ENCODE measurements at regions not wholly inside any gene's neighbourhood (a gene's known extent, or its start where the extent isn't known, plus 50 kb on each side); places are given as distances from the start of the nearest gene placed in this dataset.
"Not testable (repeated sequence)": the region's sequence is repeated elsewhere in the genome, so short reads cannot be mapped to it uniquely, and the experiment has no call there.

DNA sequence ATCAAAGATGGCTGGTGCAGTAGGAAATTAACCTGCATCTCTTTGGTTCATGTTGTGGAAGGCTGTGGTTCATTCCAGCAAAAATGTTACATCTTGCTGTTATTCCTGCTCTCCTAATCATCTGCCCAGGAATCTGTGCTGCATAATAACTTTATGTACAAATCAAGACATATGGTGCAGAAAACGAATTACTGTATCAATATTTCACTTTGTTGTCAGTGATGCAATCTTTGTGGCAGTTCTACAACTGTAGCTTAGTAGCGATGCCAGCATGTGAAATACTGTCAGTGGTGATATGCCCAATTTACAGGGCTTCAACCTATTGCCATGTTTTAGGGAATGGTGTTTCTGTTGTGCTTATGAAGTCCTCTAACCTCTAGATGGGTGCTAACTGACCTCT, 1114.7 kb downstream of the SOCS6 start:
- no peak for DNase-seq (ENCODE audit: low read depth in 1 of 2, low spot score in 1 of 2)

DNA sequence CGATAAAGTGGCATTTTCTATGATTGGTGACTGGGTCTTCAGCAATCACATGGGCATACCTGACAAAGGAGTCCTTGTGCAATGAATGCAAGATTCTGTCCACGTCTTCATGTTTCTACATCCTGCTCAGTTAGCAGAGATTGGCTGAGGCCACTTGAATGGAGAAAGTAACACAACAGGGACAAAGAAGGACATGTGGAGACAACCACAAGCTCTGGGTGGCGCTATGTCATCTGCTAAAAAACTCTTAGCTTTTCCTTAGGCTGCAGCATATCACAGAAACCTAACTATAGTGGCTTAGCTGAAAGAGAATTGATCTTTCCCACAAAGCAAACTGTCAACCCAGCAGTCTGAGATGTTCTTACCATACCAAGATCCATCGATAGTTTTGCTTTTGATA, 1109.7 kb downstream of the SOCS6 start:
- no peak for DNase-seq (ENCODE audit: low read depth in 1 of 2, low spot score in 1 of 2)

DNA sequence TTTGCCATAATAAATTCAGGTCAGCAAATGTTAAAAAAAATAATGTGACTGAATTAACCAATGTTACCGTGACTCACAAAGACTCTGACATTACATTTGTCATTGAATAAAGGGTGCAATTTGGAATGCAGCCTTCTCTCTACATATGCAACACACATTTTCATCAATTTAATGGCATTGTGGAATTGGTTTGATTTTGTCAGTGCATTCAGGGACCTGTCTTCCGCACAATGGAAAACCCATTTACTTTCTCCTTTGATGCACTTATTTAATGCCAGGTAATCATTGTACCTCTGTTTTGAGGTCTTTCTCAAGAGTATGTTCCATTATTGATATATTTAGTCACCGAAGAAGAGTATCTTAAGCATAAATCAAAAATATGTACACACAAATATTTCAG, 1099.3 kb downstream of the SOCS6 start:
- no peak for DNase-seq (ENCODE audit: low read depth in 1 of 2, low spot score in 1 of 2)

DNA sequence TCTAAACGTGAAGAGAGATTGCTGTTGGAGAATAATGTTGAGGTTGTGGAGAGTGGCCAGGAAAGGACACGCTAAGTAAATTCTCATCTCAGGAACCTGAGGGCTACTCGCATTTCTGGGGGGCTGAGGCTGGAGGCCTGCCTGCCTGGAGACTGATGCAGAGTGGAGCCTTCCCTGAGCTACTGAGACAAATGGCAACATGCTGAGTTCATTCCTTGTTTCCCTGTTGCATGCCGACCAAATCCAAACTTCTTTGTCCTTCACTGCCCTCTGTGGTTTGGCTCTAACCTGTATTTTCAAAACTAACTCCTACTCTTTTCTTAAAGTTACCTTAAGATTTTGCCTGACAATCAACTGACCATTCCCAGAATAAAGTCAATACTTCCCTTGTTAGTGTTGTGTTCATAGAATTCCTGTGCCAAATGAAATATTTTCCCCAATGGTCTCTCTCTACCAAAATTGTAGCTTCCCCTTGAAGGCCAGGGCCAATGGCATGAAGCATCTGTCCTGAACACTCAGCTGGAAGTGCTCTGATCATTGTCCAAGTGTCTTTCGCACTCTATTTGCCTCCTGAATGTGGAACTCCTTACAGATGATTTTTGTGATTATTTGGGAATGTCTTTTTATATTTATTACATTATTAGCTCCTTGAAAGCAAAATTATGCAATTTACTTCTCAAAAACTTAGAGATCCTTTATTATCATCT, 1085.6 kb downstream of the SOCS6 start:
- no peak for DNase-seq (ENCODE audit: low read depth in 1 of 2, low spot score in 1 of 2)

DNA sequence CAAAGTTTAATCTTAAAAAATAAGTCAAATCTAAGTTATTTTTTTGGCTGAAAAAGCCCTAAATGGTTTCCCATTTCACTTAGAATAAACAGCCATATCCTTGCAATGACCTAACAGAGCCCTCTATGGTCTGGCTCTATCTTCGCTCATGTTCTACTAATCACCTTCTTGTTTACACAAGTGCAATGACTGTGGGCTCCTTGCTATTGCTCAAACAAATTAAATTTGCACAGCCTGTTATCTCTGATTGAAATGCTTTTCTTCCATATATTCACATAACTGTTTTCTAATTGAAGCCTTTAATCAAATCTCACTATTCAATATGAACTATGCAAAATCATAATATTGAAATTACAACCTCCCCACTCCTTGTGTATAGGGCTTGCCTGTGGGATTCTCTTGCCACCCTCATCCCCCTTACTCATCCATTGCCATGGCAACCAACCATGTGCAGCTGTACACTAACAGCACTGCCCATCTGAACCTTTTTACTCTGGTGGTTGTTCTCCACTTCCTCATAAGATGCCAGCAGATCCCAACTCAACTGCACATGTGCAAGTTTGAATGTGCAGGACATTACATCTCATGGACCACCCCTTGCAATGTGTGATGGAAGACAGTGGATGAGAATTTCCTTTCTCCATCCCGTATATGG, 1083.2 kb downstream of the SOCS6 start:
- no peak for DNase-seq (ENCODE audit: low read depth in 1 of 2, low spot score in 1 of 2)

DNA sequence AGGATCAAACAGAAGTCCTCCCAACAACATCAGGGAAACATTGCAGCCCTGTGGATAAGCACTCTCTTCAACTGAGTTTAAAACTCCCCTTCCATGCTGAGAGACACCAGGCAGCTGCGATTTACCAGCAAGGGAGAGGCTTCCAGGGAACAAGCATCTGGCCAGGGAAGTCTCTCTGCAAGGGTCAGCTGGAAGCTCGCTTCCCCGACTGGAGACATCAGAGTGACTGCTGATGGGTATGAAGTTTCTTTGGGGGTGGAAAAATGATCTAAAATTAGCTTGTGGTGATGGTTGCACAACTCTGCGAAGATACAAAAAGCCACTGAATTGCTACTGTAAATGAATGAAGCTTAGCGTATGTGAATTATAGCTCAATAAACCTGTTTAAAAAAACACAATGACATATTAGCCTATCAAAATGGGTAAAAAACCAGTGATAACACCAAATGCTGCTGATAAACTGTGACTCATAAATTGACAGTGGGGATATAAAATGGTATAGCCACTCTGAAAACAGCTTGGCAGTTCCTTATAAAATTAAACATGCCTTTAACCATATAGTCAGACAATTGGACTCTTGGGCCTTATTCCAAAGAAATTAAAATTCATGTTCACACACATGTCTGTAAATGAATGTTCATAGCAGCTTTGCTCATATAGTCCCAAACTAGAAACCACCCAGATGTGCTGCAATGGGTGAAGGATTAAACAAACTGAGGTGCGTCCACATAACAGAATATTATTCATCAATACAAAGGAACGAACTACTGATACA, 1082.0 kb downstream of the SOCS6 start:
- no peak for DNase-seq (ENCODE audit: low read depth in 1 of 2, low spot score in 1 of 2)

DNA sequence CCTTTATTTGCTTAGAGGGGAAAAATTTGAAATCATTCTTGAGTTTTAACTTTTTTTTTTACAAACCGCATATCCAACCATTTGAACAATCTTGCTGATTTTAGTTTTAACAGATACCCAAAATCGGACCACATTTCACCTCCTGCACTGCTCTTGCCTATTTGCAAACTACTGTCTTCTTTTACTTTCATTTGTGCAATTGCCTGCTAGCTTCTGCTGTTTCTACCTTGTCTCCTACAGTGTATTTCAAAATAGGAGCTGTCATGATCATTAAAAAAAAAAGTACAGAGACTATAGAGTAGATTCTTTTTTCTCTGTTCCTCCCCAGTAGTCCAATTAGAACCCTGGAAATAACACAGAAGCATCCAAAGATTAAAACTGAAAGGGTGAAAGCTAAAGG, 1081.2 kb downstream of the SOCS6 start:
- no peak for DNase-seq (ENCODE audit: low read depth in 1 of 2, low spot score in 1 of 2)

- DNase-seq (ENCODE audit: low read depth in 1 of 2, low spot score in 1 of 2) = no peak
Observed at GRCh38 chr18:71362140-71362539, 1073.3 kb downstream of the SOCS6 start.

DNA sequence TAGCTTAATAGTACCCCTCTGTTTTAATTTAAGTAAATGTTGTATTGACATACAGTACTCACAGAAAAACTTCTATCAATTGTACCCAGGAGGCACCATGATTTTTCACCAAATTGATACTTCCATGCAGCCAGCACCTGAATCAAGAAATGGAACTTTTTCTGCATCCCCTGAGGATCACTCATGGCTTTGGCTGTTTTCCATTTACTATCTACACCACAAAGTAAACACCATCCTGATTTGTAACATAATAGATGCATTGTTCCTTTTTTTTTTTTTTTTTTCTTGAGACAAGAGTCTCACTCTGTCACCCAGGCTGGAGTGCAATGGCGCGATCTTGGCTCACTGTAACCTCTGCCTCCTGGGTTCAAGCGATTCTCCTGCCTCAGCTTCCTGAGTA, 1066.8 kb downstream of the SOCS6 start:
- DNase-seq (ENCODE audit: low read depth in 1 of 2, low spot score in 1 of 2) = not testable (repeated sequence)

DNA sequence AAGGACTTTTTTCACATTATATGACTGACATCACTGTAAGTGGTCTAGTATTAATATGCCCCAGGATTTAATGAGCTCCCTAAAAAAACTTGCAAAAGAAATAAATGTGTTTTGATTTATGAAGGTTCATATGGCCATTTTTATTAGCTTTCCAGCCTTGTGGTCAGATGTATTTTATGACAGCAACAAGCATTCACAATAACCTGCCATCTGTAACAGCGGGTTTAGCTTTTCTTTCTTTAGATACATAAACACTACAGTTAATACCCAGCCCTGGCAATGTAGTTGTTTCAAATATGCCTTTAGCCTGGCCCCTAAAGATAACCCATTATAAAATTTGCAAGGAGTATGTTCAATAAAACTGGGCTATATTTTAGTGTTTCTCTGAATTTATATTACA, 1063.8 kb downstream of the SOCS6 start:
- no peak for DNase-seq (ENCODE audit: low read depth in 1 of 2, low spot score in 1 of 2)

- DNase-seq (ENCODE audit: low read depth in 1 of 2, low spot score in 1 of 2) = no peak
Observed at GRCh38 chr18:71336576-71337210, 1047.8 kb downstream of the SOCS6 start.

GRCh38 chr18:71329563-71329962, 1040.7 kb downstream of the SOCS6 start:
- no peak for DNase-seq (ENCODE audit: low read depth in 1 of 2, low spot score in 1 of 2)

- no peak for DNase-seq (ENCODE audit: low read depth in 1 of 2, low spot score in 1 of 2)
Observed at GRCh38 chr18:71329114-71329513, 1040.3 kb downstream of the SOCS6 start.

GRCh38 chr18:71327850-71328249, 1039.0 kb downstream of the SOCS6 start:
- DNase-seq (ENCODE audit: low read depth in 1 of 2, low spot score in 1 of 2) = no peak

- DNase-seq (ENCODE audit: low read depth in 1 of 2, low spot score in 1 of 2) = no peak
Observed at GRCh38 chr18:71327441-71327840, 1038.6 kb downstream of the SOCS6 start.

DNA sequence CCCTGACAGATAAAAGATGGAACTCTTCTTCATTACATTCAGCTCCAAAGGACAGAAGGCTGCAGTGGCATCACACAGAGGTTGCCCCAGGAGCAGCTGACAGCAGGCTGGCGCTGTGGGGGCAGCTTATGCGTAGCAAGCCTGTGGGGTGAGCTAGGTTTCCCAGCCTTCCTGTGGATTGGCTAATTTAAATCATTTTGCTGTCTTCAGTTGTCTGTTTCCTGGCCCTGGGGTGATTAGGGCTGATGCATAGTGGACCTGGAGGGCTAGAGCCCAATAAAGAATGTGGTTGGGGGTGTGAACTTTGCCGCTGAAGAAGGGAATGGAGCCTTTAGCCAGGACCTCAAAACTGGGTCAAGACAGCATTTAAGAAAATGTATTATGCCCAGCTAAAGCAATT, 1038.0 kb downstream of the SOCS6 start:
- no peak for DNase-seq (ENCODE audit: low read depth in 1 of 2, low spot score in 1 of 2)

- DNase-seq (ENCODE audit: low read depth in 1 of 2, low spot score in 1 of 2) = no peak
Observed at GRCh38 chr18:71324356-71324755, 1035.5 kb downstream of the SOCS6 start.

DNA sequence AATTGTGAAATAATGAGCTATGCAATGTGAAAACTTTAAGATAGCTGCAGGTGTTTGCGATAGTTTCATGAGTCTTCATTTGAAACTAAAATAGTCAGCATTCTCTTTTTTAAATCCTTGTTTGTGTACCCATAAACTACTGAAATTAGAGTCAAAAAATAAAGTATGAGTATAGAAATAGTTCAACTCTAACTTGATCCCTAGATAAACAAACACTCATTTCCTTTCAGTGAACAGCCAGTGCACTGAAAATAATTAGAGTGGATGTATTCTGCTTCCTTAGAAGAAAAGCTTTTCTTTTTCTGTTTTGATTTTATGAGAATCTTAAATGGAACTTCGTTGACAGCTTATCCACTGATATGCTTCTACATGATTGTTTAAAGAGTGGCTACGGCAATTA, 1033.4 kb downstream of the SOCS6 start:
- DNase-seq (ENCODE audit: low read depth in 1 of 2, low spot score in 1 of 2) = no peak

- DNase-seq (ENCODE audit: low read depth in 1 of 2, low spot score in 1 of 2) = no peak
Observed at GRCh38 chr18:71321319-71321718, 1032.5 kb downstream of the SOCS6 start.

- DNase-seq (ENCODE audit: low read depth in 1 of 2, low spot score in 1 of 2) = no peak
Observed at GRCh38 chr18:71304856-71305255, 1016.0 kb downstream of the SOCS6 start.

DNA sequence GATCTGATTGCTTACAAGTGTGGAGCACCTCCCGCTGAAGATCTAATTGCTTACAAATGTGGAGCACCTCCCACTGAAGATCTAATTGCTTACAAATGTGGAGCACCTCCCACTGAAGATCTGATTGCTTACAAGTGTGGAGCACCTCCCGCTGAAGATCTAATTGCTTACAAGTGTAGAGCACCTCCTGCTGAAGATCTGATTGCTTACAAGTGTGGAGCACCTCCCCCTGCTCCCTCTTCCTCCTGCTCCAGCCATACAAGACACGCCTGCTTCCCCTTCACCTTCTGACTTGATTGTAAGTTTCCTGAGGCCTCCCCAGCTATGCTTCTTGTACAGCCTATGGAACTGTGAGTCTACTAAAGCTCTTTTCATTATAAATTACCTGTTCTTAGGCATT, 1014.9 kb downstream of the SOCS6 start:
- DNase-seq (ENCODE audit: low read depth in 1 of 2, low spot score in 1 of 2) = not testable (repeated sequence)

DNA sequence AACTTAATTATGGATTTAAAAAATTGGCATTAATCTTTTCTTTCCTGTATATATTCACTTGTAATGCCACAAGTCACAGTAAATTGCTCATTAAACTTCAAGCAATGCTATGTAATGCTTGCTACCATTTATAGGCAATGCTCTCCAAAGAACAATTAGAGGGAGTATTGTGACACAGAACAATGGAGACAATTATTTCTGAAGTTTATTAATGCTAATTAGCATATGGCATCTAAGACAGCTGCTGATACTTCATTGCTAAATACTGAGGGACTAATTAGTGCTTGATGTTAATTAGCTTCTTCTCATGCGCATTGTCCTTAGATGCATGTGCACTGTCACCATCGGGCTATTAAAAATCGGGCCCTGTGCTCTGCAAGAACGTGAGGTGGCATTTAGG, 1012.8 kb downstream of the SOCS6 start:
- DNase-seq (ENCODE audit: low read depth in 1 of 2, low spot score in 1 of 2) = no peak
